ENCODE measurements at regions not wholly inside any gene's neighbourhood (a gene's known extent, or its start where the extent isn't known, plus 50 kb on each side); places are given as distances from the start of the nearest gene placed in this dataset.

GRCh38 chr18:24840640-24841039 is 380.2 kb downstream of the HRH4 start:
- TF ChIP-seq GATA2 (IDR thresholded peaks at IDR 0.05; ENCODE audit: low read depth, low read length) (no peak), GATA3 (IDR thresholded peaks at IDR 0.05; ENCODE audit: low read depth, low read length) (no peak)
